Tibial nerve (tissue), 4 donors: ENCODE measurements at regions not wholly inside any gene's neighbourhood (a gene's known extent, or its start where the extent isn't known, plus 50 kb on each side); places are given as distances from the start of the nearest gene placed in this dataset.

Source experiments
- CTCF ChIP-seq, 5 experiments: fragments of 200-600 bp in 3 of 5; fragments of 450-650 bp in 2 of 5; sonication (generic) in 3 of 5; IDR thresholded peaks; one replicate each; pipeline ENCODE4 v1.5.1; 2016 to 2019; ENCODE audit warnings: antibody characterized with exemption in 5 of 5, mild to moderate bottlenecking in 3 of 5, moderate library complexity in 2 of 5
- EP300 ChIP-seq, 2 donors: sonication (generic); formaldehyde crosslinking; IDR thresholded peaks; one replicate each; pipeline ENCODE4 v1.6.1; 2017; ENCODE audit warnings: antibody characterized with exemption in 2 of 2, mild to moderate bottlenecking in 1 of 2
- POLR2A ChIP-seq, 2 donors: fragments of 450-650 bp; IDR thresholded peaks; one replicate each; pipeline ENCODE4 v1.6.1; 2017; ENCODE audit warnings: antibody characterized with exemption in 2 of 2, mild to moderate bottlenecking in 2 of 2, moderate library complexity in 2 of 2

GRCh38 chr2:53227535-53227934 is 540.1 kb upstream of the CHAC2 start:
- no peak for TF ChIP-seq CTCF (IDR thresholded peaks at IDR 0.05)
- no peak for TF ChIP-seq POLR2A (IDR thresholded peaks at IDR 0.05)
- TF ChIP-seq EP300 (IDR thresholded peaks at IDR 0.05), result no peak
